ENCODE measurements at regions not wholly inside any gene's neighbourhood (a gene's known extent, or its start where the extent isn't known, plus 50 kb on each side); places are given as distances from the start of the nearest gene placed in this dataset.
A peak's percentile ranks its signal among the peaks of the same experiment; 100 is the strongest.
"Not testable (repeated sequence)": the region's sequence is repeated elsewhere in the genome, so short reads cannot be mapped to it uniquely, and the experiment has no call there.

DNA sequence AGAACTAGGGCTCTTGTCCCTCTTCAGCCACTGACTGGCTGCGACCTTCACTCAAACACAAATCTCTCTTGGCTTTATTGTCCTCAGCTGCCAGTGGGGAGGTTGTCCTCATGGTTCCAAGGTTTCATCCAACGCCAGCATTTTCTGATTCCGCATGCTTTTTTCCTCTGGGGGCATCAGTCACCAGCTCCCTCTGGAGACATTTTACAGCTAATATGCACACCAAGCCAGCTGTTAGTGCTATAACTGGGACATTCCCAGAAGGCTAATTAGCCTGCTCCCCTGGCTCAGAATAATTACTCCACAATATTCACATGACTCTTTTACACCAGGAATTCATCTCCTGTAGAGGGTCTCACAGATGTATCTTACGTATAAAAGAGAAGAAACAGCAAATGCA, 193.6 kb upstream of the ANKRD55 start:
- no peak for DNase-seq (ENCODE audit: low spot score)

DNA sequence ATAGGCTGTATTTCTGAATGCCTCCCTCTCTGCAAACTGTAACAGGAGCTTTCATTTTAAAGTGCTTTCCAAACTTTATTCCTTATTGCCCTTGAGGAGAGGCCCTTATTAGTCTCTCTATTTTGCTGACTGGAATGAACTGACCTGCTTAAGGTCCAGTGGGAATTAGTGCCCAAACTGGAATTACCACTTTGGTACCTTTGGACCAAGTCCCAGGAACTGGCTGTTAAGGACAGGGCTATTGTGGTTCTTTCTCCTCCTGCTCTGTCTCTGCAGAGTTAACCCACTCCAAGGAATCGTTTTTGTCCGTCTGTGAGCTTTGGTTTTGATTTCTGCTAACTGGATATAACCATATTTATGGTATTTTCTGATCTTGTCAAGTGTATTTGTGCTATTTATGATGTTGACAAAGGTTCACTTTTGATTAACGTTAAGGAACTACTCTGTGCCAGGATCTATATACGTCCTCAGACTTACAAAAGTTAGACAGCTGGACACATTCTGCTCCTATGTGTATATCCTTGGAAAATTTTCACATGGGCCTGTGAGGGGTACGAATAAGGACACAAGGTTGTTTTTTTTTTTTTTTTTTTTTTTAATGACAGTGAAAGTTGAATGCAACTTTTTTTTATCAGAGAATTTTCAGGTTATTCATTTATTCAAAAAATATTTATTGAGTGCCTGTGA, 189.1 kb upstream of the ANKRD55 start:
- no peak for DNase-seq (ENCODE audit: low spot score)

DNA sequence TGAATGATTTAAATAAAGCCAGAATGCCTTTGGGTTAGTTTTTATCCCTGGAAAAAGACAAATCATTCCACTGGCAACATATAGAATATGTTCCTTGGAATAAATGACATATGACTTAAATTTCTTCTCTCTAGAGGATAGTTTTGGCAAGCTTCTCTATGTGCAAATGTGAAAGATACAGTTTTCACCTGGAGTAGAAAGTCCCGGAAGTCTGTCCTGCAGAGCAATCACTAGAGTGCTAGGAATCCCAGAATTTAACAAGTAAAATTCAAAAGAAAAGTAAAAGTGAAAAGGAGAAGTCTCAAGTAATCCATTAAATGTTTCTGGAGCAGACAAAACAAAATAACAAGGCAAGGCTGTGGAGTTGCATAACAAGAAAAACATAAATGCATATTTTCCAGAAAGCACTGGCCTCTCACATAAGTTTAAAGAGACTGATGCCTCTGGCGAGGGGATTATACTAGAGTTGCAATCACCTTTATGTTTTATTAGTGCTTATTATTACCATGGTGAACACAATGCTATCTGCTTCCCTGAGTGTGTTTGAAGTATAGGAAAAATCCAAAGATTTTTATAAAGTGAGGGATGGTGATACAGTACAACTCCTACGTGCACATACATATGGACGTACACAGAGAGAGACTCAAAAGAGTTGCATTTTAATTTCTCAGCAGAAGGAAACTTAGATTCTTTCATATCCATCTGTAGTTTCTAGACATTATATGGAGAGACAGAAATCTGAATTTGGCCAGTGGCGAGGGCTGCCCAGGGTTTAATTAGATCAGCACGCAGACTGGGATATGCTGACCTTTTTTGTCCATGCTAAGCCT, 188.3 kb upstream of the ANKRD55 start:
- DNase-seq (ENCODE audit: low spot score): no peak

DNA sequence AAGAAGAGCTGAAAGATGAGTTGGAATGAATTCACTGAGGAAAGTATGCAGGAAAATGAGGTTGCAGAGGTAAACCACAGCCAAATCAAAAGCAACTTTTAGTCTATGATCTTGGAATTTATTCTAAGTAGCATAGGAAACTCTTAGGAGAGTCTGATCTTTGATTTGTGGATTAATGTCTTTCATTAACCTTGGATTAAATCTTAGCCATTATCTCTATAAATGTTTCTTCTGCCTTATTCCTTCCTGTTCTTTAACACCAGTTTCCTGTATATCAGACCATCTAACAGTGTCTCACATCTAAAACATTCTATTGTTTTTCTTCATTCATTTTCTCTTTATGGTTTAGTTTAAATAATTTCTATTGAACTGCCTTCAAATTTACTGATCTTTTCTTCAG, 187.2 kb upstream of the ANKRD55 start:
- no peak for DNase-seq (ENCODE audit: low spot score)

DNA sequence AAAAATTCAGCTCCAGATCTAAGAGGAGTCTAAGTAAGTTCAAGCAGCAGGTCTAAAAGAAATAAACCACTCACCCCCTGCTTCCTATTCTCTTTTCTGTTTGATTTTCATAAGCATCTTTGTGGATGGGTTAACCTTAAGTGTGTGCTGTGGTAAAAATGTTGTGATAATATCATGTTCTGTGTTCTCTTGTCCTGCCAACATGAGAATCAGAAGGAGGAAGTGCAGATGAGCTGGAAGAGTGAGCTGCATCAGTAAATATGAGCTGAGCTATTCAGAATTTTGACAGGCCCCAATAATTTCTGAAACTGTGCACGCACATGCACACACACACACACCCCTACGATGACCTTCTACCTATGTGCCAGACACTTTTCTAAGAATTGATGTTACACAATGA, 186.5 kb upstream of the ANKRD55 start:
- DNase-seq (ENCODE audit: low spot score): no peak

DNA sequence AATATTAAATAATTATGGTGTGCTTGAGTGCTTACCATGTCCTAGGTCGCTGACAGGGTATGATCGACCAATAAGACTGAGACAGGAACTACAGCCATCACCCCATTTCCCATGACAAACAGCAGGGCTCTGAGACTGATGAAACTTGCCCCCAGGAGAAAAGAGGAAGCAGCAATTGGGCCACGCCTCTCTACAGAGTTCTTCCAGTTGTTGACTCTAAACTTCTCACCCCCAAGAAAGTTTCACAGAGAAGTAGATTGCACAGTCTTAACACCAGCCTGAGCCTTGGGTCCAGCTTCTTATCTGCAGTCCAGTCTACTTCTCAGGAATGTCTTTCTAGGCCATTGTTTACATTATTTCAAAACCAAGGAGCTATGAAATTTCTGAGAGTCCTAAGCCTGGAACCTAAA, 182.2 kb upstream of the ANKRD55 start:
- DNase-seq (ENCODE audit: low spot score): peak; percentile 49

DNA sequence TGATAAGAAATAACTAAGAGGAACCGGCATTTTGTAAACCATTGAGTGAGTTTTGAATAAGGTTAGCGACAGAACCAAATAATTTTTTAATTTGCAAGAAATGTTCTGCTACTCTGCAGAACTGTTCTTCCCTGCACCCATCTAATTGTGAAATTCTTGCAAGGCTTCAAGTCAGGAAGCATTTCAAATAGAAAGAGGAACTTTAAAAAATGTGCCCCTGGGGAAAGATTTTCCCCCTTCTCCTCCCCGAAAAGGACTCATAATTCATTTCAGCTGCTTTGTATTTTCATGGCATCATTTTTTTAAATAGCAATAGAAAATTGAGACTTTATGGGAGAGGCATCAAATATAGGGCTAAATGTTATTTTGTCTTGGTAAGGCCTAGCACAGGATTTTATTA, 180.9 kb upstream of the ANKRD55 start:
- DNase-seq (ENCODE audit: low spot score): no peak

DNA sequence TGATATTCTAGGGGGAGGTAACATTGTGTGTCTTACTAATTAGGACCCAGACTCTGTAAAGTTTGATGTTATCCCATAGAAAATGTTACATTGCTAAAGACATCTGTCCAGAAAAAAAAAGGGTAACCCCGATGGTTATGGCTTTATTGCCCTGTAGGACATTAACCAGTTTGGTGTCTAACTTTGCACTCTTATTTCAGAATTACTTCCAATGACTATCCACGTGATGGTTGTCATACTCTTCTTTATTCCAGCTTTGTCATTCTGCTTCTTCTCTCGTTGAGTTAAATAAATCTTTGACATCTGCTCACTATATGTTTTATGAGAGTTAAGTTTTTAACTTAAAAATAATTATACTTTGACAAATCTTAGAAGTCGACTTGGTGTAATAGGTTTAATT, 180.4 kb upstream of the ANKRD55 start:
- no peak for DNase-seq (ENCODE audit: low spot score)

DNA sequence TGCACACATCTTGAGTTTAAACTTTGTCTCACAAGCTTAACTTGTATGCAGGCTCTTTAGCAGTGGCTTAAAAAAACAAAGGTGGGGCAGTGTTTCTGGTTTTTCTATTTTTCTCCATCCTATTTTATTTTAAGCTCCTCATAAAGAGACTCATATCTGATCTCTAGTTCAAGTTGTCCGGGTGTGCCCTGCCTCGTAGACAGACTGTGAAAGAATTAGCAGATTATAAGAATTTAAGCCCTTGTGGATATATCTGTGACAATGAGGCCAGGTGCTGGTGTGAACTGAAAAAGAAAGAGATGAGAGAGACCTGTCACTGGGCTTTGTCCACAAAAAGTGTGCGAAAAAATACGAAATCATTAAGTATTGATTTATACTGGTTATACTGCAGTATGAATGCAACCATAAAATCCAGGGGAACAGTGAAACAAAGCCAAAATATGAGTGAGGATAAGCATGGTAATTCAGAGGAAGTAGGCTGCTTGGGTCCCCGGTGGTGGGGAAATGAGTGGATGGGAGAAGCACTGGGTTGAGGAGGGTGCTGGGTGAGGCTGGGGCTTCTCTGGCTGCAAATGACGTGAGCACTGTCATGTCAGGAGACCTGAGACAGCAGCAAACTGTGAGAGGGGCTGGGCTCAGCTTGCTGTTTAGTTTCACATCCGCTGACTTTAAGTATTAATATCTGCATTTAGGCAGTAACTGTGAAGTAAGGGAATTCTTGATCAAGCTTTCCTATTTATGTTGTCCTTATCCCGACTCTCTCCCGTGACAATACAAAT, 179.7 kb upstream of the ANKRD55 start:
- DNase-seq (ENCODE audit: low spot score): peak; percentile 48

DNA sequence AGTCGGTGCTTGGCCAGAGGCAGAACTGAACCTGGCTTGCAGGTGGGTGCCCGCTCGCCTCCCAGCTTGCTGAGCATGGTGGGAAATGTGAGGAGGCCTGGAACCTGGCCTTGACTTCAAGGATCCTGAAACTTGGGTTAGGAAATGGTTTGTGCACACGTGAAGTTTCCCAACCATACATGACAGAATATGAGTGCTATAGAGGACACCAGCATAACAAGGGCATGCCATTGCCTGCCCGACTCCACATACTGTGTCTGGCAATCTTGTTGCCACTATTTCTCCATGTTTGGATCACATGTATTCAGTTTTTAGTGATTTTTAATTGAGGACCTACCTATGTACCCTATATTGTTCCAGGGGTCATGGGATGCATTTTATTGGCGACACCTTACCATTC, 177.6 kb upstream of the ANKRD55 start:
- DNase-seq (ENCODE audit: low spot score): no peak

DNA sequence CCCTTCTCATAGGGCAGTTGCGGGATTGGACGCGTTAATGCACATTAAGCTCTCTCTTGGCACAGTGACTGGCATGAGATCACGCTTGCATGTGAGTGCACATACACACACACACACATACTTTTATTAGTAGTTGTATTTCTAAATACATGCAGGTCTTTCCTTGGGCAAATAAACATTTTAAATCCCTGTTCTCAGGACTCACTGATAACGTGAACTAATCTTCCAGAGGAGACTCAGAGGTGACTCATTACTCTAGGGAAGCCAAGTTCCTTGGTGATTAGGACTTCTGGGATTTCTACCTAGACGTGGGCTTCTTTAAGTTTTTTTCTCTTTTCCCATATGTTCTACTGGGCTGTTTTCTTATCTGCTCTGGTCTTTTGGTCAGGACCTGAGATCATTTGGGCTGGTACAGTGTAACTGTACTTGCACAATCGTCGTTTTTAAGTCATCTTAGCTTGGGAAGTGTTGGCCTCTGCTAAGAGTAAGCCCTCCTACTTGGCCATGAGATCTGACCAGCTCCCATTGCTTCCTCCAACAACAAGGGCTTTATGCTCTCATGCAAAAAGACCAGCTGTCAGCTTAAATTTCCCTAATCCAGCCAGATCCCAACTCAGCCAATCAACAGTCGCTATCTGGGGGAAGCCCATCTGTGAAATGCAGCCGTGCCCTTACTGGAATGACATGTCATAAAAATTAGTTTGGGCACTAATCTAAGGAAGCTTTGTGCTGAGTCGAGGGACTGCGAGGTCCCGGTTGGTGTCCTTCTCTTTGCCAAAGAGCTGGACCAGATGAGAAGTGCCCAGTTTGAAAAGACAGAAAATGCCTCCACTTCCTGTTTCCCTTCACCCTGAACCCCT, 176.4 kb upstream of the ANKRD55 start:
- DNase-seq (ENCODE audit: low spot score): no peak

DNA sequence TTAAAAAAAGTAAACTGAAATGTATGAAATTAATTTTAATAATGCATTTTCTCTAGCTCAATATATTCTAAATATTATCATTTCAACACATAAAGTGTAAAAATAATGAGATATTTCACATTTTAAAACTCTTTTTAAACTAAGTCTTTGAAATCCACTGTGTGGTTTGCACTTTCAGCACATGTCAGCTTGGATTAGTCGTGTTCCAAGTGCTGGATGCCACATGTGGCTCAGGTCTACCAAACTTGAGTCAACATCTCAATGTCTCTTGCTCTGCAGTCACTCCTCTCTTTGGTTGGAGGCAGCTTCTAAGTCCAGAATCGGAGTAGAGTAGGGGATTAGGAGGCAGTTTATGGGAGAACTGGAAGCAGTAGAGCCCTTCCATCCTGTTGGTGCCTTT, 173.7 kb upstream of the ANKRD55 start:
- no peak for DNase-seq (ENCODE audit: low spot score)

DNA sequence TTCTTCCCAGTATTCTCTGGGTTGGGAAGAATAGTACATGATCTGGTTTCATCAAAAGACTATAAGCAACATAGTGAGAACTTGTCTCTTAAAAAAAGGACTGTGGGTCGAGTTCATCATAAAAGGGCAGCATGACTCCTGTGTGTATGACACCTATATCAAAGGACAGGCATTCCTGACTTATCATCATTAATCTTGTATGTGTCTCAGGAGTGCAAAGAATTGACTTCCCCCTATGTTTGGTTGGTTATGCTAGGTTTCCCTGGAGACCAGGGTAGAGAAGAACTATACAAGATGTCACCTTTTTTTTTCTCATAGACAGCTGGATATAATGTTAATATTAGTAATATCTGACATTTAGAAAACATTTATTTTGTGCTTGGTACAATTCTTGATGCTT, 173.1 kb upstream of the ANKRD55 start:
- no peak for DNase-seq (ENCODE audit: low spot score)

DNA sequence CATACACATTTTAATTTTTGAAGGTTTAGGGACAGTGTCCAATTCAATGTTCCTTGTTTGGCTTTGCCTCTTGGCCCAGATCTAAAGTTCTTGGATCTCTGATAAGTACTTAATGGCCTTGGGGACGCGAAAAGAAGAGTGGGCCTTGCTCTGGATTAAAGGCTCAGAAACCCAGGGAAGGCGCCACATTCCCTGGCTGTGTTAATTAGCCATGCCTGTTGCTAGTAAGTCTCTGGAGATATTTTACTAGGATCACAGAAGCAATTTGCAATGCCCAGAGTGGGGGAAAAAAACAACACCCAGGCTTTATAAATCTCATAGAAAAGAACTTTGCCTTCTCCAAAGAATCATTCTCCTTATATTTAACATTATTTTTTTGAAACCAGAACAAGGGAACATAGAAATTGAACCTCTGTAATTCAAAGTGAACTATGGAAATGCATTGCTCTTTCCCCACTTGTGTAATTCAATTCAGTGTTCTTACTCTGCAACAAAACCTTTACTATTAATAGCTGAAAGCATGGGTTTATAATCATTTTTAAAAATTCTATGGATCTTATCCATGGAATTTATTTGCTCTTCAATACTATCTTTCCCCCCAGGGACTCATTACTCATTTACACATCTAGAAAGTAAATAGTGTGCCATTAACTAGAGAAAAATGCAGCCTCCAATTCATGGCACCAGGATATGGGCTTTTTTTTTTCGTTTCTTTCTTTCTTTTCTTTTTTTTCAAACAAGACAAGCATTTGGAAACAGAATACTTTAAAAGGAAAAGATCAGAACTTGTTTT, 172.2 kb upstream of the ANKRD55 start:
- no peak for DNase-seq (ENCODE audit: low spot score)

DNA sequence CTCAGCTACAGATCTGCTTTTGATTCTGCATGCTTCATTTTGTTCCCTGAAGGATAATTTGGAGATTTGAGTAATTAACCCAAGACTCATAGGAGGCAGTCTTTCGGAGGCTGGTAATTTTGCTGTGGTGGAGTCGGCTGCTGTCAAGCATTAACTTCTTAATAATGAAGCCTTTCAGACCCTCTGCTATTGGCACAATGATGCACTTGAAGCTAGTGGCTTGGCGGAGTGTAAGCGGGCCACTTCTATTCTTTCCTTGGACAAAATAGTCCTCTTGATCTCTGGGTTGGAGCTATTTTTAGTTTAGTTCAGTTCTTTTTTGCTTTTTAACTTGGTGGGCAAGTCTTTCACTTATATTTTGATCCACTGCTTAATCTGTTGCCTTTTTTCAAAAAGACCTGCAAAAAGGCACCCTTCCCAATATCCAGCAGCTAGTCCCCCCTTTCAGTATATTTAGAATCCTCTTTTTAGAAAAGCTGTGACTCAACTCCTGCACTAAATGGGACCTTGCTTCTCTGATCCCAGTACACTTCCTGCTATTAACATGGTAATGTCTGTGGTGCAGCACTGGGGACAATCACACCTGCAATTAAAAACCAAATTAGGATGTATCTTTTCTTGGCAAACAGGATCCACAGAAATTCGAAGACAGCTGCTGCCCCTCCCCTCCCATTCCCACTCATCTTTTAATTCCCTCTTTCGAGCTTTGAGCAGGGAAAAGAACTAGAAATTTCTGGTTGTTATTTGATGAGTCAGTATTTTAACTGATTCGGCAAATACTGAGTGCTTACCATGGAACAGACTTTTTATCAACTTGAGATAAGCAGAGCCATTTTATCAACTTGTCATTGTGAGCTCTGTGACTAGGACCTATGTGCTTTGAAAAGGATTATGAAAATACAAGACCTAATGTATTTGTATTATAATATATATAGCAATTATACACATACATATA, 169.4 kb upstream of the ANKRD55 start:
- no peak for DNase-seq (ENCODE audit: low spot score)

DNA sequence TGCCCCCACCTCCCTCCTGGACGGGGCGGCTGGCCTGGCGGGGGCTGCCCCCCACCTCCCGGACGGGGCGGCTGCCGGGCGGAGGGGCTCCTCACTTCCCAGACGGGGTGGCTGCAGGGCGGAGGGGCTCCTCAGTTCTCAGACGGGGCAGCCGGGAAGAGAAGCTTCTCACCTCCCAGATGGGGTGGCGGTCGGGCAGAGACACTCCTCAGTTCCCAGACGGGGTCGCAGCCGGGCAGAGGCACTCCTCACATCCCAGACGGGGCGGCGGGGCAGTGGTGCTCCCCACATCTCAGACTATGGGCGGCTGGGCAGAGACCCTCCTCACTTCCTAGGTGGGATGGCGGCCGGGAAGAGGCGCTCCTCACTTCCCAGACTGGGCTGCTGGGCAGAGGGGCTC, 164.7 kb upstream of the ANKRD55 start:
- DNase-seq (ENCODE audit: low spot score): not testable (repeated sequence)

DNA sequence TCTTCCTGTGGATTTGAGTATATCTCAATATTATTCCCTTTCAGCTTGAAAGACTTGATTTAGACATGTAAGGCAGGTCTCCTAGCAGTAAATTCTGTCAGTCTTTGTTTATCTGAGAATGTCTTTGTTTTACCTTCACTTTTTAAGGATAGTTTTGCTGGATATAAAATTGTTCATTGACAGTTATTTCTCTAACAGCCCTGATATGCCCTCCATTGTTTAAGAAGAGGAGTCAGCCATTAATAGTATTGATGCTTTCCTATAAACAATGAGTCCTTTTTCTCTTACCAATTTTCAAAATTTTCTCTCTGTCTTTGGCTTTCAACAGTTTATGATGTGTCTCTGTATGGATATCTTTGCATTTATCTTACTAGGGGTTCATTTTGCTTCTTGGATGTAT, 163.5 kb upstream of the ANKRD55 start:
- no peak for DNase-seq (ENCODE audit: low spot score)

DNA sequence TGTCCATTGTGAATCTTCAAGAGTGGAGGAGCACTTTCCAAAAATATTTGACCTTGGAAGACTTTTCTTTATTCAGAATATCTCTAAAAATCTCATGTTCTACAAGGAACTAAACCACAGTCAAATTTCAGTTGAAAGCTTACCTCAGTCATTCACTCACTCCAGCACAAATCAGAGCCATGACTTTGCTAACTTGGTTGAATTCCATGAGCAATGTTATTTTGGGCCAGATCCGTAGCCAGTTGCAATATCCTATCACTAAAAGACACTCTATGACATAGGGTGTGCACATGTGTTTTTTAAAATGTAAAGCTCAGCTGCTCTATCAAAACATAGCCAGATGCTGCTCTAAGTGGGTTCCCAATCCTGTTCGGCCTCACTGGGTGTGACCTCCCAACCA, 156.1 kb upstream of the ANKRD55 start:
- DNase-seq (ENCODE audit: low spot score): no peak

DNA sequence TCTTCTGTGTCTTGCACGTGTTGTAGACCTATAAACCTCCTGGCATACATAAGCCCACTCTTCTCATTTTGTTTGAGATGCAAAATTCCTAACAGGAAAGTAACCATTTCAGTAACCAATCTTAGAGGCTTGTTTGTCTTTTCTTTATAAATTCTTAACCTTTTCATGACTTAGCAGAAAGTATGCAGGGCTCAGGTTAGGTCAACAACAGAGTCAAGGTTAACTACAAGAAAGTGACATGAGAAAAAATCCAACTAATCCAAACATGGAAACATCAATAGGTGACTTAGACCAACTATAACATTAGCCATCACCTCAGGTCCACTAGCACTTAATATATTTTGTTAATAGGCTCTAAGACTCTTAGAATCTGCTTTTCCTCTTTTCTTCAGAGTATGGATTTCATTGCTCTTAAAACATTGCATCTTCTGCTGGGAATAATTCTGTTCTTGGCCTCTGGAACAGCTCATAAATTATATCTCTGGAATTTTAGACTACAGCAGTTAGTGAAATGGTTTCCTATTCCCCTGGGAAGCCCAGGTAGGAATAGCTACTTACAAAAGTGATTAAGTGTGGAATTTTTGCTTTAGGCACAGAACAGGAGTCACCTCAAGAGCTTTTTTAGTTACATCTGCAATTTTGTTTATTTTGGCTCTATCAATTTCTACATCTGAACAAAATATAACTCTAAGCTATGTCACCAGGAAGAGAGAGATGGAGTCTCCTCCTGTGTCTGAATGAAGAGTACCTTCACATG, 155.3 kb upstream of the ANKRD55 start:
- no peak for DNase-seq (ENCODE audit: low spot score)
